ENCODE measurements at regions not wholly inside any gene's neighbourhood (a gene's known extent, or its start where the extent isn't known, plus 50 kb on each side); places are given as distances from the start of the nearest gene placed in this dataset.

GRCh38 chr4:28966982-28967381 is 1753.2 kb upstream of the PCDH7 start:
- no peak for TF ChIP-seq CTCF (conservative IDR thresholded peaks at IDR 0.05)
- Mint-ChIP-seq H3K4me1 (no peaks in the 10 kb centered on the region), H3K9me3 (peaks cover 5% of the 10 kb centered on the region), H3K36me3 (ENCODE audit: low read depth) (no peaks in the 10 kb centered on the region), H3K4me3 (no peak overlapping the region), H3K27me3 (ENCODE audit: low read depth) (no peaks in the 10 kb centered on the region), H3K27ac (ENCODE audit: unreplicated experiment) (no peak overlapping the region)
- no peak for DNase-seq (ENCODE audit: low read depth, low spot score)

- no peak for DNase-seq (ENCODE audit: low read depth, low spot score)
- Mint-ChIP-seq H3K9me3 (no peaks in the 10 kb centered on the region), H3K4me3 (no peak overlapping the region), H3K36me3 (ENCODE audit: low read depth) (no peaks in the 10 kb centered on the region), H3K27me3 (ENCODE audit: low read depth) (no peaks in the 10 kb centered on the region), H3K4me1 (no peaks in the 10 kb centered on the region), H3K27ac (ENCODE audit: unreplicated experiment) (no peak overlapping the region)
- TF ChIP-seq CTCF (conservative IDR thresholded peaks at IDR 0.05), result no peak
These were observed 1746.4 kb upstream of the PCDH7 start for GRCh38 chr4:28973587-28974350.

GRCh38 chr4:28976369-28976768 is 1743.8 kb upstream of the PCDH7 start:
- Mint-ChIP-seq H3K27ac (ENCODE audit: unreplicated experiment) (no peak overlapping the region), H3K27me3 (ENCODE audit: low read depth) (no peaks in the 10 kb centered on the region), H3K4me1 (no peaks in the 10 kb centered on the region), H3K9me3 (peaks cover 4% of the 10 kb centered on the region), H3K4me3 (no peak overlapping the region), H3K36me3 (ENCODE audit: low read depth) (no peaks in the 10 kb centered on the region)
- no peak for TF ChIP-seq CTCF (conservative IDR thresholded peaks at IDR 0.05)
- no peak for DNase-seq (ENCODE audit: low read depth, low spot score)

GRCh38 chr4:29002151-29002550 is 1718.0 kb upstream of the PCDH7 start:
- peaks cover 13% of the 10 kb centered on the region for H3K4me1 Mint-ChIP-seq
- H3K27me3 Mint-ChIP-seq (ENCODE audit: low read depth), result peaks cover 3% of the 10 kb centered on the region
- no peak overlapping the region for H3K4me3 Mint-ChIP-seq
- H3K27ac Mint-ChIP-seq (ENCODE audit: unreplicated experiment), result no peak overlapping the region
- H3K36me3 Mint-ChIP-seq (ENCODE audit: low read depth), result no peaks in the 10 kb centered on the region
- peaks cover 7% of the 10 kb centered on the region for H3K9me3 Mint-ChIP-seq
- no peak for DNase-seq (ENCODE audit: low read depth, low spot score)
- no peak for TF ChIP-seq CTCF (conservative IDR thresholded peaks at IDR 0.05)

GRCh38 chr4:29005838-29006237 is 1714.3 kb upstream of the PCDH7 start:
- Mint-ChIP-seq H3K4me3 (no peak overlapping the region), H3K27ac (ENCODE audit: unreplicated experiment) (no peak overlapping the region), H3K27me3 (ENCODE audit: low read depth) (peaks cover 3% of the 10 kb centered on the region), H3K36me3 (ENCODE audit: low read depth) (no peaks in the 10 kb centered on the region), H3K4me1 (peaks cover 17% of the 10 kb centered on the region), H3K9me3 (peaks cover 4% of the 10 kb centered on the region)
- DNase-seq (ENCODE audit: low read depth, low spot score), result no peak
- no peak for TF ChIP-seq CTCF (conservative IDR thresholded peaks at IDR 0.05)

Data from neural crest cell (in vitro differentiated cells).